OCI-LY1 (cell line): ENCODE measurements at regions not wholly inside any gene's neighbourhood (a gene's known extent, or its start where the extent isn't known, plus 50 kb on each side); places are given as distances from the start of the nearest gene placed in this dataset.

ENCODE experiments used
- EZH2 ChIP-seq: fragments of 200-600 bp; sonication (generic), shearing (Covaris generic); IDR thresholded peaks from 2 replicates; pipeline ENCODE4 v1.8.0; 2017; ENCODE audit warnings: borderline replicate concordance, mixed run types, mild to moderate bottlenecking, antibody characterized with exemption, low read length, moderate library complexity, mixed read lengths
- TF ChIP-seq, protein P1 (sequence below): fragments of 200-600 bp; sonication (generic), shearing (Covaris generic); IDR thresholded peaks from 2 replicates; pipeline ENCODE4 v1.5.1; 2017; ENCODE audit warnings: mild to moderate bottlenecking, antibody characterized with exemption, low read length, moderate library complexity, mixed read lengths

DNA sequence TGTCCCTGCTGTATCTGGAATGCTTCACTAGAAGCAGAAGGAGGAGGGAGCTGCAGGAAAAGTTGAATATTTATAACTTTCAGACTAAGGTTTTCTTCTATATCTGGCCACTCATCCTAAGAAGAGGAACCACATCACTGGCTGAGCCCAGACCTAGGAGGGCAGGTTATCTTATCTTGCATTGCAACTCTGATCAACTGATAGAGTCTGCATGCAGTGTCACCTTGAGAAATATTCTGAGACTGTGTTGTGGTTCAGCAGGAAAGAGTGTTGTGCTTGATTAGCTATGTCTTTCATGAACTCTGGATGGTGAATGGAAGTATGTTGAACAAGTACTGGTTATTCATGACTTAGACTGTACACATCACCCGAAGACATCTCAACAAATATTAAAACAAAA, 460.0 kb downstream of the TOX3 start:
- TF ChIP-seq, protein P1, sequence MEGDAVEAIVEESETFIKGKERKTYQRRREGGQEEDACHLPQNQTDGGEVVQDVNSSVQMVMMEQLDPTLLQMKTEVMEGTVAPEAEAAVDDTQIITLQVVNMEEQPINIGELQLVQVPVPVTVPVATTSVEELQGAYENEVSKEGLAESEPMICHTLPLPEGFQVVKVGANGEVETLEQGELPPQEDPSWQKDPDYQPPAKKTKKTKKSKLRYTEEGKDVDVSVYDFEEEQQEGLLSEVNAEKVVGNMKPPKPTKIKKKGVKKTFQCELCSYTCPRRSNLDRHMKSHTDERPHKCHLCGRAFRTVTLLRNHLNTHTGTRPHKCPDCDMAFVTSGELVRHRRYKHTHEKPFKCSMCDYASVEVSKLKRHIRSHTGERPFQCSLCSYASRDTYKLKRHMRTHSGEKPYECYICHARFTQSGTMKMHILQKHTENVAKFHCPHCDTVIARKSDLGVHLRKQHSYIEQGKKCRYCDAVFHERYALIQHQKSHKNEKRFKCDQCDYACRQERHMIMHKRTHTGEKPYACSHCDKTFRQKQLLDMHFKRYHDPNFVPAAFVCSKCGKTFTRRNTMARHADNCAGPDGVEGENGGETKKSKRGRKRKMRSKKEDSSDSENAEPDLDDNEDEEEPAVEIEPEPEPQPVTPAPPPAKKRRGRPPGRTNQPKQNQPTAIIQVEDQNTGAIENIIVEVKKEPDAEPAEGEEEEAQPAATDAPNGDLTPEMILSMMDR = no peak
- TF ChIP-seq EZH2 = no peak
